H1 (cell line): ENCODE measurements at regions not wholly inside any gene's neighbourhood (a gene's known extent, or its start where the extent isn't known, plus 50 kb on each side); places are given as distances from the start of the nearest gene placed in this dataset.

Source experiments
- CTCF ChIA-PET: fragments of 300-600 bp; sonication (Branson Sonifier 250); formaldehyde crosslinking; loops from one replicate; lab custom pipeline; 2021; ENCODE audit not compliant: partially characterized antibody; lab: Charles Lee
- POLR2A ChIA-PET: fragments of 300-600 bp; sonication (Branson Sonifier 250); formaldehyde crosslinking; loops from one replicate; lab custom pipeline; 2021; ENCODE audit warnings: inconsistent platforms; ENCODE audit not compliant: partially characterized antibody; lab: Charles Lee
- DNase-seq, 2 experiments: peaks; one replicate each; pipeline versions ENCODE4 v3.0.0 to v3.0.0-alpha.2; 2010 to 2022; ENCODE audit warnings: low spot score in 2 of 2, low read depth in 1 of 2, mixed read lengths in 1 of 2
- FAIRE-seq: peaks from 2 replicates; lab custom pipeline; 2011; peaks lifted over from hg19 to GRCh38; lab: Jason Lieb, UNC
- H2AFZ ChIP-seq: 2 replicates; pipeline ENCODE4 v1.8.1; 2012; ENCODE audit warnings: low read length, inconsistent platforms
- H2AK5ac ChIP-seq: 2 replicates; pipeline ENCODE4 v1.6.1; 2013; ENCODE audit warnings: low read depth, low read length
- H2BK120ac ChIP-seq: replicated peaks from 2 replicates; pipeline ENCODE3; 2013; ENCODE audit warnings: low read depth, low read length, inconsistent platforms
- H2BK12ac ChIP-seq: 2 replicates; pipeline ENCODE4 v1.6.1; 2013; ENCODE audit warnings: low read depth, low read length
- H2BK15ac ChIP-seq: 2 replicates; pipeline ENCODE4 v1.6.1; 2013; ENCODE audit warnings: low read length
- H2BK20ac ChIP-seq: 2 replicates; pipeline ENCODE4 v1.6.1; 2013; ENCODE audit warnings: low read length
- H2BK5ac ChIP-seq: 2 replicates; pipeline ENCODE4 v1.6.1; 2013; ENCODE audit warnings: low read depth, low read length
- H3K14ac ChIP-seq: 2 replicates; pipeline ENCODE4 v1.6.1; 2013; ENCODE audit warnings: inconsistent platforms; ENCODE audit not compliant: insufficient read length
- H3K18ac ChIP-seq: 2 replicates; pipeline ENCODE4 v1.6.1; 2013; ENCODE audit warnings: low read length; ENCODE audit errors: extremely low read depth
- H3K23ac ChIP-seq: 2 replicates; pipeline ENCODE4 v1.6.1; 2013; ENCODE audit warnings: inconsistent platforms; ENCODE audit not compliant: insufficient read length
- H3K23me2 ChIP-seq: 2 replicates; pipeline ENCODE4 v1.6.1; 2013; ENCODE audit warnings: low read depth, low read length
- H3K27ac ChIP-seq: 2 replicates; pipeline ENCODE4 v1.6.1; 2011; ENCODE audit warnings: low read depth, low read length, inconsistent platforms
- H3K27me3 ChIP-seq, 4 experiments: replicated peaks in 1 of 4; 1 replicate in 1 of 4; 2 replicates in 3 of 4; pipeline versions ENCODE4 v1.6.1 to v1.8.1; 2011 to 2013; ENCODE audit warnings: low read length in 3 of 4, mild to moderate bottlenecking in 3 of 4, inconsistent platforms in 2 of 4, mixed read lengths in 2 of 4, moderate library complexity in 1 of 4; ENCODE audit not compliant: control insufficient read depth in 3 of 4, insufficient read depth in 3 of 4; ENCODE audit errors: extremely low read depth in 1 of 4
- H3K36me3 ChIP-seq, 4 experiments: 2 replicates each; pipeline versions ENCODE4 v1.6.1 to v1.8.1; 2011 to 2013; ENCODE audit warnings: mild to moderate bottlenecking in 4 of 4, low read length in 3 of 4, moderate library complexity in 2 of 4, control low read depth in 1 of 4, inconsistent platforms in 1 of 4; ENCODE audit not compliant: insufficient read depth in 4 of 4, control insufficient read depth in 2 of 4
- H3K4ac ChIP-seq: replicated peaks from 2 replicates; pipeline ENCODE3; 2013; ENCODE audit warnings: low read length, low read depth, mixed read lengths, inconsistent platforms; ENCODE audit not compliant: insufficient read length
- H3K4me1 ChIP-seq, 4 experiments: replicated peaks in 1 of 4; 1 replicate in 1 of 4; 2 replicates in 3 of 4; pipeline versions ENCODE4 v1.6.1 to v1.8.1; 2011 to 2013; ENCODE audit warnings: low read length in 3 of 4, inconsistent platforms in 2 of 4, mixed read lengths in 1 of 4; ENCODE audit not compliant: insufficient read depth in 4 of 4, control insufficient read depth in 3 of 4
- H3K4me2 ChIP-seq, 2 experiments: 2 replicates each; pipeline versions ENCODE4 v1.6.1 to v1.8.1; 2011 to 2013; ENCODE audit warnings: low read depth in 2 of 2, low read length in 2 of 2, control low read depth in 1 of 2, inconsistent platforms in 1 of 2, mild to moderate bottlenecking in 1 of 2; ENCODE audit not compliant: insufficient read depth in 1 of 2
- H3K4me3 ChIP-seq, 4 experiments: fragments of 200-600, 300-600 bp in 1 of 4; sonication (generic), shearing (Covaris generic), sonication (Bioruptor Twin) in 1 of 4; 2 replicates each; pipeline versions ENCODE4 v1.5.1 to v1.8.1; 2011 to 2016; ENCODE audit warnings: low read length in 4 of 4, low read depth in 3 of 4, control low read depth in 2 of 4, inconsistent platforms in 2 of 4, mild to moderate bottlenecking in 2 of 4, mixed read lengths in 1 of 4, moderate library complexity in 1 of 4; ENCODE audit not compliant: insufficient read depth in 2 of 4; ENCODE audit errors: extremely low read depth in 1 of 4
- H3K56ac ChIP-seq: replicated peaks from 2 replicates; pipeline ENCODE3; 2013; ENCODE audit warnings: low read depth, mild to moderate bottlenecking, mixed read lengths, low read length, inconsistent platforms; ENCODE audit not compliant: insufficient read length
- H3K79me1 ChIP-seq: 2 replicates; pipeline ENCODE4 v1.6.1; 2013; ENCODE audit warnings: low read depth, low read length, control low read depth
- H3K79me2 ChIP-seq, 2 experiments: 2 replicates each; pipeline versions ENCODE4 v1.6.1 to v1.8.1; 2012 to 2013; ENCODE audit warnings: low read length in 2 of 2, mild to moderate bottlenecking in 2 of 2, inconsistent platforms in 1 of 2; ENCODE audit not compliant: insufficient read depth in 2 of 2, control insufficient read depth in 1 of 2
- H3K9ac ChIP-seq, 4 experiments: replicated peaks in 1 of 4; 1 replicate in 1 of 4; 2 replicates in 3 of 4; pipeline versions ENCODE4 v1.6.1 to v1.8.1; 2011 to 2013; ENCODE audit warnings: low read depth in 3 of 4, low read length in 3 of 4, control low read depth in 2 of 4, mild to moderate bottlenecking in 2 of 4, moderate library complexity in 2 of 4, inconsistent platforms in 1 of 4; ENCODE audit errors: extremely low read depth in 1 of 4
- H3K9me3 ChIP-seq, 2 experiments: 2 replicates each; pipeline versions ENCODE4 v1.6.1 to v1.8.1; 2012 to 2013; ENCODE audit warnings: mild to moderate bottlenecking in 2 of 2, moderate library complexity in 2 of 2, control low read depth in 1 of 2, inconsistent platforms in 1 of 2, low read depth in 1 of 2, low read length in 1 of 2, mixed read lengths in 1 of 2; ENCODE audit not compliant: insufficient read depth in 2 of 2
- H4K20me1 ChIP-seq, 2 experiments: replicated peaks in 1 of 2; 2 replicates each; pipeline versions ENCODE3 to v1.8.1; 2011 to 2013; ENCODE audit warnings: inconsistent platforms in 2 of 2, low read length in 2 of 2, mild to moderate bottlenecking in 1 of 2; ENCODE audit not compliant: insufficient read depth in 2 of 2, control insufficient read depth in 1 of 2
- H4K5ac ChIP-seq: 2 replicates; pipeline ENCODE4 v1.6.1; 2013; ENCODE audit warnings: low read length, low read depth, mixed read lengths, inconsistent platforms; ENCODE audit not compliant: insufficient read length
- H4K8ac ChIP-seq: 2 replicates; pipeline ENCODE4 v1.8.0; 2013; ENCODE audit warnings: mild to moderate bottlenecking, moderate library complexity, low read length, inconsistent platforms; ENCODE audit not compliant: insufficient read depth; ENCODE audit errors: extremely low read depth
- H4K91ac ChIP-seq: replicated peaks from 2 replicates; pipeline ENCODE3; 2013; ENCODE audit warnings: low read length, mixed read lengths, inconsistent platforms; ENCODE audit not compliant: insufficient read length
- CHD1 ChIP-seq: IDR thresholded peaks from 2 replicates; pipeline ENCODE4 v1.6.1; 2012; ENCODE audit warnings: low read depth, low read length, improper control_type of control experiment
- CREB1 ChIP-seq: IDR thresholded peaks from 2 replicates; pipeline ENCODE4 v1.6.1; 2012; ENCODE audit warnings: inconsistent platforms
- KDM5A ChIP-seq: fragments of 200-600 bp; IDR thresholded peaks from 2 replicates; pipeline ENCODE4 v1.7.1; 2012; ENCODE audit warnings: mild to moderate bottlenecking, low read length, inconsistent platforms, mixed read lengths
- WGBS, 2 experiments: shearing (Covaris generic) in 1 of 2; methylation state at CpG; one replicate each; pipeline versions ENCODE4 v1.1.6 to v1.1.7; 2013 to 2015; ENCODE audit warnings: low lambda C conversion rate in 2 of 2, mixed read lengths in 2 of 2, inconsistent platforms in 1 of 2, low coverage in 1 of 2, missing lambda C conversion rate in 1 of 2; ENCODE audit not compliant: insufficient replicate concordance in 2 of 2, insufficient coverage in 1 of 2, insufficient read length in 1 of 2; ENCODE audit errors: extremely low coverage in 1 of 2, missing lambda C conversion rate in 1 of 2; 5-methylcytosine and 5-hydroxymethylcytosine counted together

DNA sequence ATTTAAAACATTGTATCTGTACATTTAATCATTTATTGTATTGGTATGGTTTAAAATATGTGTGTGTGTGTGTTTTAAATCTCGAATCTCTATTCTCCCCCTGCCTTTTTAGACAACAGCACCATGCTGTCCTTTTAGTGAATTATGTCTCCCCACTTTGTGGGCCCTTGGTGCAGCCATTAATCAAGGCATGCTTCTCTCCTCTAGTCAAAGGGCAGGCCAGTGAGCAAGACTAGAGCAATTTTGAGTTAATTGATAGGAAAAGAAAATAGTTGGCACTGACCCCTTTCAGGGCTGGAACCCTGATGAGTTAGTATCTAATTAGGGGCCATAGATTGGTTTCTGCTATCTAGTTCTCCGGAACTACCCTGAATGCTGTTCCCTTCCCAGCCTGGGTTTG lies 111.0 kb downstream of the MAIP1 start:
- no peaks in the 10 kb centered on the region; the same call in 1 of the 2 replicates for H3K23me2 ChIP-seq
- H2BK12ac ChIP-seq: no peak overlapping the region
- CTCF ChIA-PET: no interaction called here
- 79% methylated on average over 2 of the region's 2 CpGs; no CpG with 5 or more reads in 1 of the 2 experiments for WGBS, 2 experiments
- H2AFZ ChIP-seq: no peak overlapping the region
- no peak overlapping the region for H2BK20ac ChIP-seq
- no peak overlapping the region for H3K4me2 ChIP-seq
- TF ChIP-seq KDM5A (no peak), CREB1 (no peak), CHD1 (no peak)
- H3K9ac ChIP-seq: no peak overlapping the region
- H3K23ac ChIP-seq: no peak overlapping the region
- no peak overlapping the region for H4K91ac ChIP-seq
- H2BK120ac ChIP-seq: no peak overlapping the region
- no peaks in the 10 kb centered on the region for H3K27me3 ChIP-seq
- H3K9me3 ChIP-seq: no peaks in the 10 kb centered on the region
- no peak overlapping the region for H3K14ac ChIP-seq
- no peak overlapping the region for H3K27ac ChIP-seq
- no peak overlapping the region for H3K4me3 ChIP-seq
- H2BK5ac ChIP-seq: no peak overlapping the region
- DNase-seq (no peak), FAIRE-seq (no peak)
- H3K4ac ChIP-seq: no peak overlapping the region
- no peaks in the 10 kb centered on the region for H3K79me2 ChIP-seq
- POLR2A ChIA-PET: interaction anchor here (0.6 kb wide), 1 partner anchor 121 kb away, joined by 4 read pairs; no protein-coding TSS in a partner anchor
- no peaks in the 10 kb centered on the region for H4K20me1 ChIP-seq
- no peak overlapping the region for H3K56ac ChIP-seq
- H2AK5ac ChIP-seq: no peak overlapping the region
- no peaks in the 10 kb centered on the region for H3K4me1 ChIP-seq
- no peaks in the 10 kb centered on the region for H3K79me1 ChIP-seq
- no peak overlapping the region for H2BK15ac ChIP-seq
- no peak overlapping the region for H4K8ac ChIP-seq
- H3K18ac ChIP-seq: no peak overlapping the region
- H3K36me3 ChIP-seq: no peaks in the 10 kb centered on the region
- H4K5ac ChIP-seq: no peak overlapping the region
